H9 (cell line): ENCODE measurements at regions not wholly inside any gene's neighbourhood (a gene's known extent, or its start where the extent isn't known, plus 50 kb on each side); places are given as distances from the start of the nearest gene placed in this dataset.

Experiments used
- DNase-seq: peaks from one replicate; pipeline ENCODE4 v3.0.0-alpha.2; 2017
- H2AFZ ChIP-seq: one replicate; pipeline ENCODE4 v1.6.1; 2013; ENCODE audit warnings: mild to moderate bottlenecking, low read length, control low read depth, moderate library complexity
- H2AK5ac ChIP-seq: 2 replicates; pipeline ENCODE4 v1.6.1; 2013; ENCODE audit warnings: low read length, control low read depth, mixed read lengths; ENCODE audit not compliant: insufficient read length
- H2BK120ac ChIP-seq: one replicate; pipeline ENCODE4 v1.6.1; 2013; ENCODE audit warnings: low read depth, mild to moderate bottlenecking, low read length, control low read depth, inconsistent platforms; ENCODE audit not compliant: poor library complexity, severe bottlenecking
- H2BK12ac ChIP-seq: 2 replicates; pipeline ENCODE4 v1.6.1; 2013; ENCODE audit warnings: low read length, control low read depth, mixed read lengths, low read depth; ENCODE audit not compliant: insufficient read length
- H2BK15ac ChIP-seq: 2 replicates; pipeline ENCODE4 v1.6.1; 2013; ENCODE audit warnings: low read depth, low read length, control low read depth
- H2BK20ac ChIP-seq: one replicate; pipeline ENCODE4 v1.6.1; 2013; ENCODE audit warnings: low read depth, mild to moderate bottlenecking, low read length, control low read depth, inconsistent platforms; ENCODE audit not compliant: poor library complexity, severe bottlenecking
- H2BK5ac ChIP-seq: 2 replicates; pipeline ENCODE4 v1.6.1; 2013; ENCODE audit warnings: low read length, control low read depth, mixed read lengths; ENCODE audit not compliant: insufficient read length
- H3K14ac ChIP-seq: 2 replicates; pipeline ENCODE4 v1.6.1; 2013; ENCODE audit warnings: low read length, control low read depth; ENCODE audit not compliant: insufficient read depth
- H3K18ac ChIP-seq: 2 replicates; pipeline ENCODE4 v1.6.1; 2013; ENCODE audit warnings: low read depth, mild to moderate bottlenecking, mixed read lengths, low read length, control low read depth; ENCODE audit not compliant: insufficient read length
- H3K23ac ChIP-seq: 2 replicates; pipeline ENCODE4 v1.6.1; 2013; ENCODE audit warnings: low read length, control low read depth, mixed read lengths, low read depth; ENCODE audit not compliant: insufficient read length
- H3K23me2 ChIP-seq: 2 replicates; pipeline ENCODE4 v1.6.1; 2013; ENCODE audit warnings: low read depth, mild to moderate bottlenecking, mixed read lengths, low read length, control low read depth; ENCODE audit not compliant: insufficient read length, poor library complexity, severe bottlenecking
- H3K27ac ChIP-seq: 2 replicates; pipeline ENCODE4 v1.5.1; 2013; ENCODE audit warnings: low read length, control low read depth, mixed read lengths, low read depth; ENCODE audit not compliant: insufficient read length
- H3K27me3 ChIP-seq: 2 replicates; pipeline ENCODE4 v1.6.1; 2013; ENCODE audit warnings: low read length, control low read depth, inconsistent platforms; ENCODE audit not compliant: insufficient read depth
- H3K4ac ChIP-seq: 2 replicates; pipeline ENCODE4 v1.6.1; 2013; ENCODE audit warnings: low read depth, mild to moderate bottlenecking, control low read depth, inconsistent platforms, low read length, moderate library complexity
- H3K4me1 ChIP-seq: 2 replicates; pipeline ENCODE4 v1.6.1; 2013; ENCODE audit warnings: low read length, control low read depth, inconsistent platforms; ENCODE audit not compliant: insufficient read depth
- H3K4me2 ChIP-seq: 2 replicates; pipeline ENCODE4 v1.6.1; 2013; ENCODE audit warnings: low read length, control low read depth, mixed read lengths; ENCODE audit not compliant: insufficient read length, insufficient read depth
- H3K56ac ChIP-seq: 2 replicates; pipeline ENCODE4 v1.6.1; 2013; ENCODE audit warnings: low read depth, mild to moderate bottlenecking, mixed read lengths, low read length, control low read depth; ENCODE audit not compliant: insufficient read length
- H3K79me1 ChIP-seq: 2 replicates; pipeline ENCODE4 v1.6.1; 2013; ENCODE audit warnings: low read depth, mild to moderate bottlenecking, moderate library complexity, low read length, control low read depth, inconsistent platforms; ENCODE audit not compliant: insufficient read depth, poor library complexity, severe bottlenecking
- H3K79me2 ChIP-seq: 2 replicates; pipeline ENCODE4 v1.6.1; 2013; ENCODE audit warnings: low read length, control low read depth, inconsistent platforms; ENCODE audit not compliant: insufficient read depth
- H3K9ac ChIP-seq: 2 replicates; pipeline ENCODE4 v1.6.1; 2013; ENCODE audit warnings: low read length, control low read depth, mixed read lengths; ENCODE audit not compliant: insufficient read length; ENCODE audit errors: extremely low read depth
- H3K9me3 ChIP-seq: one replicate; pipeline ENCODE4 v1.6.1; 2013; ENCODE audit warnings: low read depth, low read length, inconsistent platforms; ENCODE audit not compliant: control insufficient read depth
- H3T11ph ChIP-seq: one replicate; pipeline ENCODE4 v1.6.1; 2013; ENCODE audit warnings: mild to moderate bottlenecking, low read length, control low read depth, inconsistent platforms
- H4K20me1 ChIP-seq: one replicate; pipeline ENCODE4 v1.6.1; 2013; ENCODE audit not compliant: control insufficient read depth, insufficient read length, insufficient read depth
- H4K5ac ChIP-seq: 2 replicates; pipeline ENCODE4 v1.6.1; 2013; ENCODE audit warnings: low read depth, mild to moderate bottlenecking, mixed read lengths, low read length, control low read depth; ENCODE audit not compliant: insufficient read length
- H4K8ac ChIP-seq: replicated peaks from 2 replicates; pipeline ENCODE4 v1.6.1; 2013; ENCODE audit warnings: low read length, control low read depth, mixed read lengths, low read depth; ENCODE audit not compliant: insufficient read length
- H4K91ac ChIP-seq: 2 replicates; pipeline ENCODE4 v1.6.1; 2013; ENCODE audit warnings: low read depth, mild to moderate bottlenecking, moderate library complexity, mixed read lengths, low read length, control low read depth; ENCODE audit not compliant: insufficient read length
- H3K27ac Mint-ChIP-seq, 3 experiments: 2 replicates in 2 of 3; 3 replicates in 1 of 3; pipeline ENCODE4 v1.8.0; 2020 to 2021; ENCODE audit warnings: mixed read lengths in 3 of 3, mild to moderate bottlenecking in 1 of 3, moderate library complexity in 1 of 3
- H3K27me3 Mint-ChIP-seq: 2 replicates; pipeline ENCODE4 v1.8.0; 2021; ENCODE audit warnings: low read depth, mild to moderate bottlenecking, moderate library complexity, mixed read lengths
- H3K36me3 Mint-ChIP-seq, 3 experiments: 2 replicates in 2 of 3; 3 replicates in 1 of 3; pipeline ENCODE4 v1.8.0; 2020 to 2021; ENCODE audit warnings: low read depth in 3 of 3, mixed read lengths in 3 of 3; ENCODE audit not compliant: insufficient read depth in 1 of 3
- H3K4me1 Mint-ChIP-seq, 2 experiments: 2 replicates each; pipeline ENCODE4 v1.8.0; 2020; ENCODE audit warnings: mixed read lengths in 2 of 2
- H3K4me3 Mint-ChIP-seq, 2 experiments: 2 replicates in 1 of 2; 3 replicates in 1 of 2; pipeline ENCODE4 v1.8.0; 2020 to 2021; ENCODE audit warnings: mild to moderate bottlenecking in 2 of 2, mixed read lengths in 2 of 2, moderate library complexity in 1 of 2
- H3K9me3 Mint-ChIP-seq, 2 experiments: 2 replicates in 1 of 2; 3 replicates in 1 of 2; pipeline ENCODE4 v1.8.0; 2020; ENCODE audit warnings: mild to moderate bottlenecking in 2 of 2, mixed read lengths in 2 of 2, moderate library complexity in 1 of 2
- CTCF ChIP-seq: fragments of 200-600 bp; sonication (generic); conservative IDR thresholded peaks from 3 replicates; pipeline ENCODE4 v1.8.0; 2021; ENCODE audit warnings: antibody characterized with exemption, mild to moderate bottlenecking
- WGBS: extraction: QIAGEN DNeasy Blood & Tissue Kit; methylation state at CpG from one replicate; pipeline ENCODE4 v1.1.7; 2013; ENCODE audit warnings: missing lambda C conversion rate, low lambda C conversion rate, mixed read lengths; ENCODE audit not compliant: insufficient read length; ENCODE audit errors: extremely low coverage; 5-methylcytosine and 5-hydroxymethylcytosine counted together

- no peak overlapping the region for H2BK120ac ChIP-seq
- H3K23ac ChIP-seq, result no peak overlapping the region
- no peak overlapping the region for H3K27ac Mint-ChIP-seq
- no peak overlapping the region for H3K56ac ChIP-seq
- H3K9ac ChIP-seq, result no peak overlapping the region
- H4K20me1 ChIP-seq, result no peaks in the 10 kb centered on the region
- no peak overlapping the region for H4K5ac ChIP-seq
- H4K91ac ChIP-seq, result no peak overlapping the region
- DNase-seq, result no peak
- no peaks in the 10 kb centered on the region for H3K23me2 ChIP-seq
- no peak overlapping the region for H2AK5ac ChIP-seq
- H3K27ac ChIP-seq, result no peak overlapping the region
- no peak overlapping the region for H2BK20ac ChIP-seq
- H2BK5ac ChIP-seq, result no peak overlapping the region
- no peak overlapping the region for H4K8ac ChIP-seq
- H3K9me3 ChIP-seq, result peaks cover 39% of the 10 kb centered on the region
- no peak overlapping the region for H2AFZ ChIP-seq
- no peaks in the 10 kb centered on the region for H3K4me1 ChIP-seq
- H3K36me3 Mint-ChIP-seq, result peaks cover 0 to 5% (median 0%) of the 10 kb centered on the region in 3 experiments; a peak in 3 of 7 replicates
- no peak overlapping the region for H3K18ac ChIP-seq
- H3K27me3 Mint-ChIP-seq, result peaks cover 2% of the 10 kb centered on the region; the same call in 1 of the 2 replicates
- no peaks in the 10 kb centered on the region for H3K79me1 ChIP-seq
- no peak overlapping the region for H3K4me2 ChIP-seq
- no peak overlapping the region for H3K14ac ChIP-seq
- no peak overlapping the region; a peak in 1 of 5 replicates for H3K4me3 Mint-ChIP-seq
- H2BK12ac ChIP-seq, result no peak overlapping the region
- H3K4ac ChIP-seq, result no peak overlapping the region
- WGBS, result no CpG with 5 or more reads among the region's 1 CpG
- peaks cover 10 to 13% of the 10 kb centered on the region in 2 experiments for H3K4me1 Mint-ChIP-seq
- no peaks in the 10 kb centered on the region for H3K27me3 ChIP-seq
- peaks cover 73 to 74% of the 10 kb centered on the region in 2 experiments for H3K9me3 Mint-ChIP-seq
- no peaks in the 10 kb centered on the region for H3K79me2 ChIP-seq
- no peak for TF ChIP-seq CTCF
- no peak overlapping the region for H2BK15ac ChIP-seq
- no peak overlapping the region for H3T11ph ChIP-seq
These were observed 79.4 kb downstream of the ITM2A start for GRCh38 chrX:79287724-79288123.
